MM.1S (cell line): ENCODE measurements at regions not wholly inside any gene's neighbourhood (a gene's known extent, or its start where the extent isn't known, plus 50 kb on each side); places are given as distances from the start of the nearest gene placed in this dataset.

ENCODE experiments used
- DNase-seq: peaks from one replicate; pipeline ENCODE4 v3.0.0-alpha.2; 2015
- H2AFZ ChIP-seq: fragments of 300-600 bp; sonication (generic); 2 replicates; pipeline ENCODE4 v1.6.0; 2016; ENCODE audit warnings: antibody characterized with exemption, low read length
- H3F3A ChIP-seq: fragments of 300-600 bp; sonication (generic); 2 replicates; pipeline ENCODE4 v1.6.1; 2016; ENCODE audit warnings: mild to moderate bottlenecking, antibody characterized with exemption, low read length, moderate library complexity, mixed read lengths; ENCODE audit not compliant: insufficient read depth
- H3K27ac ChIP-seq: fragments of 300-600 bp; sonication (generic); 2 replicates; pipeline ENCODE4 v1.5.1; 2016; ENCODE audit warnings: mild to moderate bottlenecking, low read length
- H3K27me3 ChIP-seq: fragments of 300-600 bp; sonication (generic); replicated peaks from 2 replicates; pipeline ENCODE4 v1.6.0; 2016; ENCODE audit warnings: low read length; ENCODE audit not compliant: insufficient read depth
- H3K36me3 ChIP-seq: fragments of 300-600 bp; sonication (generic); replicated peaks from 2 replicates; pipeline ENCODE4 v1.6.1; 2016; ENCODE audit warnings: mild to moderate bottlenecking, low read length, mixed read lengths; ENCODE audit not compliant: insufficient read depth
- H3K4me1 ChIP-seq: fragments of 300-600 bp; sonication (generic); 2 replicates; pipeline ENCODE4 v1.6.1; 2016; ENCODE audit warnings: low read length, mixed read lengths
- H3K4me2 ChIP-seq: fragments of 300-600 bp; sonication (generic); 2 replicates; pipeline ENCODE4 v1.6.0; 2016; ENCODE audit warnings: low read depth, low read length
- H3K4me3 ChIP-seq: fragments of 300-600 bp; sonication (generic); 2 replicates; pipeline ENCODE4 v1.5.1; 2016; ENCODE audit warnings: low read length, mixed read lengths
- H3K79me2 ChIP-seq: fragments of 300-600 bp; sonication (generic); 2 replicates; pipeline ENCODE4 v1.6.1; 2016; ENCODE audit warnings: mixed run types, low read length, mixed read lengths
- H3K9ac ChIP-seq: fragments of 300-600 bp; sonication (generic); 2 replicates; pipeline ENCODE4 v1.6.1; 2016; ENCODE audit warnings: low read length, mixed read lengths
- H3K9me2 ChIP-seq: fragments of 300-600 bp; sonication (generic); replicated peaks from 2 replicates; pipeline ENCODE4 v1.6.1; 2016; ENCODE audit warnings: mild to moderate bottlenecking, low read length, mixed read lengths; ENCODE audit not compliant: insufficient read depth
- H3K9me3 ChIP-seq: fragments of 300-600 bp; sonication (generic); replicated peaks from 2 replicates; pipeline ENCODE4 v1.6.1; 2016; ENCODE audit warnings: mild to moderate bottlenecking, low read length, mixed read lengths; ENCODE audit not compliant: insufficient read depth
- H4K20me1 ChIP-seq: fragments of 300-600 bp; sonication (generic); 2 replicates; pipeline ENCODE4 v1.6.1; 2016; ENCODE audit warnings: mild to moderate bottlenecking, low read length, moderate library complexity, mixed read lengths; ENCODE audit not compliant: insufficient read depth
- CTCF ChIP-seq: fragments of 300-600 bp; sonication (generic); IDR thresholded peaks from 2 replicates; pipeline ENCODE4 v1.5.1; 2016; ENCODE audit warnings: antibody characterized with exemption, low read length, mixed read lengths
- EZH2 ChIP-seq: fragments of 300-600 bp; sonication (generic); optimal IDR thresholded peaks from 2 replicates; pipeline ENCODE3; 2017; ENCODE audit warnings: low read depth, mild to moderate bottlenecking, antibody characterized with exemption, low read length, mixed read lengths
- EZH2phosphoT487 ChIP-seq: fragments of 300-600 bp; sonication (generic); IDR thresholded peaks from 2 replicates; pipeline ENCODE4 v1.6.1; 2018; ENCODE audit warnings: antibody characterized with exemption, low read length

- no peak overlapping the region for H3K4me2 ChIP-seq
- no peaks in the 10 kb centered on the region for H3K9me2 ChIP-seq
- no peaks in the 10 kb centered on the region for H3K79me2 ChIP-seq
- no peaks in the 10 kb centered on the region for H3K36me3 ChIP-seq
- no peak overlapping the region for H2AFZ ChIP-seq
- no peaks in the 10 kb centered on the region for H3K9me3 ChIP-seq
- H3K27ac ChIP-seq: no peak overlapping the region
- H3K9ac ChIP-seq: no peak overlapping the region
- no peaks in the 10 kb centered on the region for H4K20me1 ChIP-seq
- H3K4me1 ChIP-seq: no peaks in the 10 kb centered on the region
- TF ChIP-seq EZH2: no peak
- TF ChIP-seq CTCF: no peak
- no peak for TF ChIP-seq EZH2phosphoT487
- DNase-seq: no peak
- H3K27me3 ChIP-seq: no peaks in the 10 kb centered on the region
- no peak overlapping the region for H3K4me3 ChIP-seq
- H3F3A ChIP-seq: no peaks in the 10 kb centered on the region
Measured at GRCh38 chr14:34348592-34348991, 113.4 kb downstream of the SPTSSA start.

- Histone ChIP-seq H3K27me3 (no peaks in the 10 kb centered on the region), H4K20me1 (no peaks in the 10 kb centered on the region), H3K9me3 (no peaks in the 10 kb centered on the region), H3K9ac (no peak overlapping the region), H2AFZ (no peak overlapping the region), H3K4me2 (no peak overlapping the region), H3K4me1 (no peaks in the 10 kb centered on the region), H3K9me2 (no peaks in the 10 kb centered on the region), H3F3A (no peaks in the 10 kb centered on the region), H3K36me3 (no peaks in the 10 kb centered on the region), H3K79me2 (no peaks in the 10 kb centered on the region), H3K4me3 (no peak overlapping the region), H3K27ac (no peak overlapping the region)
- TF ChIP-seq EZH2: no peak
- no peak for TF ChIP-seq EZH2phosphoT487
- TF ChIP-seq CTCF: no peak
- no peak for DNase-seq
Measured at GRCh38 chr14:34347683-34348082, 114.4 kb downstream of the SPTSSA start.

- no peaks in the 10 kb centered on the region for H3K36me3 ChIP-seq
- no peak overlapping the region for H2AFZ ChIP-seq
- H3K9me2 ChIP-seq: no peaks in the 10 kb centered on the region
- DNase-seq: no peak
- no peak overlapping the region for H3K4me3 ChIP-seq
- H4K20me1 ChIP-seq: no peaks in the 10 kb centered on the region
- no peaks in the 10 kb centered on the region for H3K79me2 ChIP-seq
- H3F3A ChIP-seq: no peaks in the 10 kb centered on the region
- H3K4me1 ChIP-seq: no peaks in the 10 kb centered on the region
- no peak for TF ChIP-seq EZH2phosphoT487
- no peaks in the 10 kb centered on the region for H3K27me3 ChIP-seq
- no peaks in the 10 kb centered on the region for H3K9me3 ChIP-seq
- no peak overlapping the region for H3K4me2 ChIP-seq
- no peak overlapping the region for H3K27ac ChIP-seq
- H3K9ac ChIP-seq: no peak overlapping the region
Measured at GRCh38 chr14:34345718-34346465, 116.1 kb downstream of the SPTSSA start.

- no peaks in the 10 kb centered on the region for H3K27me3 ChIP-seq
- H3K9me3 ChIP-seq: no peaks in the 10 kb centered on the region
- DNase-seq: no peak
- no peak overlapping the region for H3K4me3 ChIP-seq
- no peaks in the 10 kb centered on the region for H3K4me1 ChIP-seq
- H3K27ac ChIP-seq: no peak overlapping the region
- no peak overlapping the region for H3K4me2 ChIP-seq
- H3K36me3 ChIP-seq: no peaks in the 10 kb centered on the region
- H3F3A ChIP-seq: no peaks in the 10 kb centered on the region
- no peaks in the 10 kb centered on the region for H3K9me2 ChIP-seq
- H2AFZ ChIP-seq: no peak overlapping the region
- TF ChIP-seq CTCF (no peak), EZH2 (no peak), EZH2phosphoT487 (no peak)
- H3K79me2 ChIP-seq: no peaks in the 10 kb centered on the region
- H4K20me1 ChIP-seq: no peaks in the 10 kb centered on the region
- no peak overlapping the region for H3K9ac ChIP-seq
Measured at GRCh38 chr14:34344318-34344717, 117.7 kb downstream of the SPTSSA start.
